Cardiac fibroblast (primary cell): ENCODE measurements at regions not wholly inside any gene's neighbourhood (a gene's known extent, or its start where the extent isn't known, plus 50 kb on each side); places are given as distances from the start of the nearest gene placed in this dataset.

Experiments
- DNase-seq, 2 donors: peaks; one replicate each; pipeline versions ENCODE4 v3.0.0 to v3.0.0-alpha.2; 2010; ENCODE audit warnings: low read depth in 2 of 2
- H3K4me3 ChIP-seq, 2 donors: replicated peaks in 1 of 2; 1 replicate in 1 of 2; 2 replicates in 1 of 2; pipeline ENCODE4 v1.5.1; 2011; ENCODE audit warnings: low read depth in 2 of 2, low read length in 2 of 2, mild to moderate bottlenecking in 2 of 2, moderate library complexity in 1 of 2
- CTCF ChIP-seq: IDR thresholded peaks from one replicate; pipeline ENCODE4 v1.5.1; 2011; ENCODE audit warnings: low read depth, mild to moderate bottlenecking, low read length, inconsistent platforms

DNA sequence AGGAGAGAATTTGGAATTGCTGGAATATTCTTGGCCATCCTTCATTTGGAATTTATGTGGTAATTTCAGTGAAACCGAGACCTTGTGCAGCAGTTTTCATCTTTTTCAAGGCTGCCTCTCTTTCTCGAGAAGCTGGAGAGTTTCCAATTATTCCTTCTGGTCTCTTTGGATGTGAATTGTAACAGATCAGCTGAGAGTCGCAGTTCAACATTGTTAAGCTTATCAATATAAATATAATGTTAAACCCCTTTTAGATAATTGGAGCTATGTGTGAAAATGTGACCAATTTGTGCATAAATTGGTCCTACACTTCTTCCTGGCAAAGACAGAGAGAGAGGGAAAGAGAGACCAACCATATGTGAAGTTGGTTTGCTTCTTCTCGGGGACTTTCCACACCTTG lies 425.6 kb downstream of the TSHZ3 start:
- no peak for TF ChIP-seq CTCF
- no peak overlapping the region for H3K4me3 ChIP-seq
- DNase-seq = no peak

DNA sequence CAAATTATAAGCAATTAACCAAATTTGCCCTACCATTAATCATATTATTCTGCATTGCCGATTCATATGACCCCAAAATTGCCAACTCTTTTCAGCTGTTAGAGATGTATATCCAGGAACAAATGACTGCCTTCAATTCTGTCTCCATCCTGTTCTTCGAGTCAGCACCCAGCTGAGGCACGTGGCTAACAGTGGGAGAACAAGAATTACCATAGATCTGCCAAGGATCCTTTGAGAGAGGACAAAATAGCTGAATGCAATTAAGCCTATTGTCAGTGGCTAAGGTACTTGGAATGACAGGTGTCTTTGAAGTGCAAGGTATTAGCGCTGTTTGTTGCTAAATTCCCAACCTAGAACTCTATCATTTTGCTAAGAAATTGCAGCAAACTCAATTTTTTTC lies 426.1 kb downstream of the TSHZ3 start:
- DNase-seq = no peak
- no peak for TF ChIP-seq CTCF
- H3K4me3 ChIP-seq = no peak overlapping the region

- TF ChIP-seq CTCF = no peak
- DNase-seq = no peak
- H3K4me3 ChIP-seq = no peak overlapping the region
Measured at GRCh38 chr19:30920222-30920621, 429.0 kb downstream of the TSHZ3 start.

- no peak for TF ChIP-seq CTCF
- H3K4me3 ChIP-seq = no peak overlapping the region
Measured at GRCh38 chr19:30919737-30920136, 429.5 kb downstream of the TSHZ3 start.

DNA sequence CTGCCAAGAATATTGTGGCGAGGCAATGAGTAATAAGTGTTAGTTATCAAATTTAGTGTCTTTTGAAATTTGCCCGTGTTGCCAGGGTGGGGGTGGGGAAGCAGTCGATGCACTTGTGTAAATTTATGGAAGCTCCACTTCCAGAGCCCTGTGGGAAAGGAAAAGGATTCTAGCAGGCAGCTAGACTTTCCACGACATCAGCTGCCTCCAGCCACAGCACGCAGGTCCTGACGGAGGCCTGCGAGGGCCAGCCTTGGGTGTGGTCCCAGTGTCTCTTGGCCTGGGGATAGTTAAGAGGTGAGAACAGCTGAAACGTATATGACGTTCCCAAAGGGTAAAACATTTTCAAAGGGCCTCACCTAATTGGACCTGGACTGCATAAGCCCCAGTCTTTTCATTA lies 433.0 kb downstream of the TSHZ3 start:
- no peak for DNase-seq
- no peak for TF ChIP-seq CTCF
- H3K4me3 ChIP-seq = no peak overlapping the region

More at GRCh38 chr19:30919737-30920136, 429.5 kb downstream of the TSHZ3 start:
- no peak for DNase-seq

- no peak for TF ChIP-seq CTCF
- H3K4me3 ChIP-seq = no peak overlapping the region
- DNase-seq = no peak
Measured at GRCh38 chr19:30911491-30911890, 437.7 kb downstream of the TSHZ3 start.

DNA sequence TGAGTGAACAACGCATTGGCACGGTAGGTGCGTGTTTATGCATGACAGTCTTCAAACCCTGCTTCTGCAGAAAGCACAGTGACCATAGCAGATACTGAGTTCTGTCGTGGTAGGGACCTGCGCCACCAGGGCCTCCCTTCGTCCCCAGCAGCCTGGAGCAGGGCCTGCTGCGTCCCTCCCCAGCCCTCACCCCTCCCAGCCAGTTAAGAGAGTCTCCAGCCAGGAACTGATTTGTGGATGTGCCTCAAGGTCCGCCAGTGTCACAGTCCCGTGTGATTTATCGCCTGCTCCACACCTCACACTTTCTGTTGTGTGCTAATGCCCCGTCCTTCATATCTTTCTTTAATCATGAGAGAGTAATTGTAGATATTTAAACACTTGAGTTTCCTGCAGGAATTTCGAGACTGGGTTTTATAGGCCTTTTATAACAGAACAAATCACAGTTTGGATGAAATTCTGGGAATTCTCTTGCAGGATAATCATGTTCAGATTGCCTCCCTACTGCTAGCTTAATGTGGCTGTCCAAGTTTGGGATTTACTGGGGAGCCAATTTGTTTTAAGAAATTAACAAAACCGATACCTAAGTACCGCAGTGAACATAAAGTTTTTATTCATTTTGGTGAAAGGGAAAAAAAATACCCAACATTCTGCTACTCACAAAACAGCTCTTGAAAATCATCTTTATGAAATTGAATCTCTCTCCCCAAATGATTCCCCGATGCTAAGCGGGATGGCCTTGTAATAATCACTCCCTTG lies 438.6 kb downstream of the TSHZ3 start:
- no peak for TF ChIP-seq CTCF
- no peak overlapping the region for H3K4me3 ChIP-seq
- DNase-seq = no peak
